GM19372 (cell line): ENCODE measurements at regions not wholly inside any gene's neighbourhood (a gene's known extent, or its start where the extent isn't known, plus 50 kb on each side); places are given as distances from the start of the nearest gene placed in this dataset.

Source experiments
- ATAC-seq: cut with Tn5 transposase; IDR thresholded peaks from one replicate; pipeline ENCODE4 v1.9.1; 2021; ENCODE audit warnings: mild to moderate bottlenecking, low read depth, moderate library complexity; ENCODE audit not compliant: unreplicated experiment

DNA sequence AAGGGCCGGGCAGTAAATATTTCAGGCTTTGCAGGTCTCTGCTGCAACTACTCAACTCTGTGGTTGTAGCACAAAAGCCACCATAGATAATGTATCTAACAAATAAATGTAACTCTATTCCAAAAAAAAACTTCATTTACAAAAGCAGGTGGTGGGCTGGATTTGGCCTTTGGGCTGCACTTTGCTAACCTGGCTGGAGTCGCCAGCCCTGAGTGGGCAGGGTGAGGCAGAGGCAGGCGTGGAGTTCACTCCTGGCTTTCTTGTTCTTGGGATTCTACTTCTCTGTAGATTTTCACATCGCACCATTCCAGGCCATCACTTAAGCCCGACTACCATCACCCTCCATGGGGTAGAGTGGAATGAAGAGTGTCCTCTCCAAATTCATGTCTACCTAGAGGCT is 367.6 kb upstream of the MGMT start:
- no peak for ATAC-seq

DNA sequence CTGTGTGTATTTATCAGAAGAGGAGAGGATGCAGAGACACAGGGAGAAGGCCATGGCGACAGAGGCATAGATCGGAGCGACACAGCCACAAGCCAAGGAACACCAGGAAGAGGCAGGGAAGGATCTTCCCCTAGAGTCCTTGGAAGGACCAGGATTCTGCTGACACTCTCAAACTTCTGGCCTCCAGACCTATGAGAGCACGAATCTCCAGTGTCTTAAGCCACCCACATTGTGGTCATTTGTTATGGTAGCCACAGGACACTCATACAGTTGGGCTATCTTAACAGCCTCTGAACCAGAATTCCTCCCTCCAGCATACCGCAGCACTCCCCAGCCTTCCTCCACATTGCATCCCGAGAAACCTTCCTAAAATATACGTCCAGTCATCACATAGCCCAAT is 367.0 kb upstream of the MGMT start:
- no peak for ATAC-seq

DNA sequence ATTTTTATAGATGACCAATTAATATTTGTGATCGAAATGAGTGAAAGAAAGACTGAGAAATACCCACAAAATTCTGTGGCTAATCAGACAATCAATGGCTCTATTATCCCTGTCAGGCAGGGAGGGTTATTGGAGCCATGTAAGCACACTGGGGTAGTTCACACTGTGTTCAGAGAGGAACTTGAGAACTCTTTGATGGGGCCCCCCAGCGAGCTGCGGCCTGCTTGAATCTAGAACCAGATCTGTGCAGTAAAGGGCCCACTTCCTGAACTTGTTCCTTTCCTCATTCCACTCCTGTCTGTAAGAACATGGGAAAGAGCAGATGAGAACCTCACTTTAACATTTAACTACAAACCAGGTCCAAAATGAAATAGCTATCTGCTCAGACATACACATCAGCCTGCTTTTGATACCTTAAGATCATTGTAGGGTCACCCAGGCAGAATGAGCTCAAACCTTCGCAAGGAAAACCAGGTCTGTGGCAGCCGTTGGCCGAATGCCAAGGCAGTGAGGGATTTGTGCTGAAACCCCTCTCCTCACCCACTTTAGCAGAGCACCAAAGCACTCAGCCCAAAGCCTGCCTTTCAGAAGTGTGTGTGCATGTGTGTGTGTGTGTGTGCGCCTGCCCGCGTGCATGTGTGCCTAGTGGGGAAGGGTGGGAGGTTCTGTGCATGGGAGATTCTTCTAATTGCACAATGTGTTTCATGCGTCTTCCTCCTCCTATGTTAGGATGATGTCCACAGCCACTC is 365.6 kb upstream of the MGMT start:
- ATAC-seq, result no peak

DNA sequence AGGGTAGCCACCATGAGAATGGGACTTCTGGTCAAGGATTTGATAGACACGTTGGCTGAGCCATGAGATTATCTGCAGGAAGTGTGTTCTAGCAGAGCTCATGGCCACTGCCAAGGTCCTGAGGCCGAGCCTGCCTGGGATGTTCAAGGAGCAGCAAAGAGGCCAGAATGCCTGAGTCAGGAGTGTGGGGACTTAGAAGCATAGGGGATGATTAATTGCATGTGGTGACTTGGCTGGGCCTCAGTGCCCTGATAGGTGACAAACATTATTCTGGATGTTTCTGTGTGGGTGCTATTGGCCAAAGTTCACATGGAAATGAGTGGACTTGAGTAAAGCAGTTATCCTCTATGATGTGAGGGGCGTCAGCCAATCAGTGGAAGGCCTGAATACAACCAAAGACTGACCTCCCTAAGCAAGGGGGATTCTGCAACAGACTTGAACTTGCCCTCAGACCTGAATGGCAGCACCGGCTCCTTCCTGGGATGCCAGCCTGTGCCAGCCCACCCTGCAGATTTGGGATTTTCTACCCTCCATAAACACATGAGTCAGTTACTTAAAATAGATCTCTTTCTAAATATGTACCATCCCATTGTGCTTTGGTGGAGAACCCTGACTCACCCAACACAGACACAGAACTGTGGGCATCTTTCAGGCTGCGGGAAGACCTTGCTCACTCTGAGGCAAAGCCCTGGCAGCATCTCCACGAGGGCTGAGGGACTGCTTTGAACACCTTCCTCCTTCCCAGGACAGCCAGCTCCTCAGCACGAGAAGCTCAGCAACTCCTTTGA is 363.9 kb upstream of the MGMT start:
- no peak for ATAC-seq

- ATAC-seq, result no peak
These were observed 362.6 kb upstream of the MGMT start for GRCh38 chr10:129104266-129105045.

- ATAC-seq, result no peak
These were observed 361.8 kb upstream of the MGMT start for GRCh38 chr10:129105266-129105665.

DNA sequence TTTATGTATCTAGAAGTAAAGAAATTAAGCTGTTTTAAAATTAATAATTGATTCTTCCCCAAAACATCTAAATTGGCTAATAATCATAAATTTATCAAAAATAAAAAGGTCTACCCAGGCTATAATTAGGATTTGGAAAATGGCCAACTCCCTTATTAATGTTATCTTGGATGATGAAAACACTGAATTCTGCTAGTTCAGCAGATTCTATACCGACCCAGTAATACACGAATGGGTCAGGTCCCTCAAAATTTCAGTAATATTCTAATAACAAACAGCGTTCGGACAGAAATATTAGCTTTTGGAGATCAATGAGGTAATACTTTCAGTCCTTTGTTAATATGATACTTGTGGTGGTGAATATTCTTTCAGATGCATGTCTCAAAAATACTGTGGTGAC is 360.7 kb upstream of the MGMT start:
- ATAC-seq, result no peak

DNA sequence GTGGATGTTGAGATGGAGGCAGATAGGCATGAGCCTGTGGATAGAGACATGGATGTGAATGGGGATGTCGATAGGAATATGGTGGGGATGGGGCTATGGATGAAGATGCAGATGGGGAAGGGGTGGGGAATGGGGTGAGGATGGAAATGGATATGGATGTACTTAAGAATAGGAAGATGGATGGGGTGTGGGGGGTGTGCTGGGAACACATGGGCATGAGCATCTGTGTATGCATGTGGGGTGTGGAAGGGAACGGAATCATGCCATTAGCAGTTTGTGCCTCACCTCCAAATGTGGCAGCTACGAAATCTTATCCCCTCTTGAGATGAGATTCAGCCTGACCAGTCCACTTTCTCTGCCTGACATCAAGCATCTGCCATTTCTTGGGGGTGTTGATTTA is 359.5 kb upstream of the MGMT start:
- no peak for ATAC-seq

DNA sequence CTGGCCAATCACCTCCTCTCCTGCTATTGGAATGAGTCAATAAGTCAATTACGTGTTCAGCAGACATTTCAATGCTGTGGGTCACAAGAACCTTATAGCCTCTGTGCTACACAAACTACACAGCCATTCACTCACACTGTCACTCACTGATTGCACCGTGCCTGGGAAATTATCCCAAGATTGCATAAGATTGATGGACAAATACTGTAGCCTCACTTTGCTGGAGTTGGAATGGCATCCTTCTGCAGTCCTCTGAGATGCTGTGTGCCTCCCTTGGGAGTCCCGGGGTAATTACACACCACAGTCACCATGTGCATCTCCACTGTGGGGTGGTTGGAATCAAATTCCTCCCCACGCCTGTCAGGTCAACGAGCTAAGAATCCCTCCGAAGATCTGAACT is 358.7 kb upstream of the MGMT start:
- ATAC-seq, result no peak

GRCh38 chr10:129108994-129109393 is 358.0 kb upstream of the MGMT start:
- ATAC-seq, result no peak

DNA sequence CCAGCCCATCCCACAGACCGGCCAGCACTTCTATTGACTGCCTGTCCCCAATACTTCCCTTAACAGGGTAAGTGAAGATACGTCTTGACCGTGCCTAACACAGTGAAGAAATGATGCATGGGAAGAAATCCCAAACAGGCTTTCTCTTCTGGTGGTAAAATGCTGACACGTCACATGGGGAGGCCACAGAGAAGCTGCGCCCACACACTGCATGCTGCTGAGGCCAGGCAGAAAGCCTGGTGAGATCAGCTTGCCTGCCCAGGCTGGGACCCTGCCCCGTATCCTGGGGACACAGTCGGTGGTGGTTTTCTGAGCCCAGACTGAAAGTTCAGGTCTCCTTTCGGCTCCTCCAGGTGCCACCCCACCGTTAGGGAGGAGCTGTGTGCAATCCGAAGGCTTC is 356.3 kb upstream of the MGMT start:
- no peak for ATAC-seq

- ATAC-seq, result no peak
These were observed 355.1 kb upstream of the MGMT start for GRCh38 chr10:129111922-129112321.

GRCh38 chr10:129114588-129114987 is 352.5 kb upstream of the MGMT start:
- ATAC-seq, result no peak

DNA sequence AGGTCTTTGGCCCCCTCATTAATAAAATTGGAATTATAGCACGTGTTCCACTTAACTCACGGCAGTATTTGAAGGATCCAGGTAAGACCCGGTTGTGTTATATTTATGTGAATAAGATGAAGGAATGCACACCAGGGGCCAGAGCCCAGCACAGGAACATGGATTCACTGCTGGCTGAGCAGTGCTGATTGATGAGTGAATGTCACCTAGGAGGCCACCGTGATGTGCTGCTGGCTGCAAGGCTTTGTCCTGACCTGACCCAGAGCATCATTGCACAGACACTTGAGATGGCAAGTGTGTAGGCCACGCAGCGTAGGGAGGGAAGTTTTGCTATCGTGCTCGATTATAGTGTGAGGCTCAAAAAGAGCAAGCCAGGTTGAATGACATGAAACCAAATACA is 350.7 kb upstream of the MGMT start:
- ATAC-seq, result no peak

- ATAC-seq, result no peak
These were observed 346.6 kb upstream of the MGMT start for GRCh38 chr10:129120441-129120840.

DNA sequence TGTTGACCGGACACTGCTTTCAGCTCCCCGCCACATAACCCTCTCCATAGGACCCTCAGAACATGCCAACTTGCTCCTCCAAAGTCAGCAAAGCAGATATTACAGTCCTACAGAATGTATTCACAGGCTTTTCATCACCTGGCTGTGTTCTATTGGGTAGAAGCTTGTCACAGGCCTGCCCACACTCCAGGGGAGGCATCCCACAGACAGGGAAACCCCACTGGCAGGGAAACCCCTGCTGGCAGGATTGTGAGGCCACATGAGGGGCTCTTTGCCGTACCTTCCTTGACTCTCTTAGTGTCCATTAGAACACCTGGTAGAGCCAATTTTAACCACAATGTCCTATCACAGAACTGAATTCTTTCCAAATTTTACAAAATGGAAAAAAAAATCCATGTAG is 344.2 kb upstream of the MGMT start:
- ATAC-seq, result no peak

DNA sequence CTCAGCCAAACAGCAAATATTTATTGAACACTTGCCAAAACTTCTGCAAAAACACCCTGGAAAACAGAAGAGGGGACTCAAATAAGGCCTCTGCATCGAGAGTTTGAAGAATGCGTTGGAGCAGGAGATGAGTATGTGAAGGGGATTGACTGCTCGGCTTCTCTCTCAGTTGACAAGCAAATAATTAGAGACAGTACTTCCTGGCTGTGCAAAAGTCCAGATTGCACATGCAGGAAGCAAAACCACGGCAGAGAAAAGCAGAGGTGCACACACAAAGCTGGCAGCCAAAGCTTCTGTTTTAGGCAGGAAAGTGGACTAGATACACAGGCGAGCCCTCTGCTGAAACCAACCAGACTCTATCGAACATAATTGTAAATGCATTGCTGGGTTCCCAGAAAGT is 343.6 kb upstream of the MGMT start:
- no peak for ATAC-seq

- ATAC-seq, result no peak
These were observed 340.1 kb upstream of the MGMT start for GRCh38 chr10:129126982-129127381.

DNA sequence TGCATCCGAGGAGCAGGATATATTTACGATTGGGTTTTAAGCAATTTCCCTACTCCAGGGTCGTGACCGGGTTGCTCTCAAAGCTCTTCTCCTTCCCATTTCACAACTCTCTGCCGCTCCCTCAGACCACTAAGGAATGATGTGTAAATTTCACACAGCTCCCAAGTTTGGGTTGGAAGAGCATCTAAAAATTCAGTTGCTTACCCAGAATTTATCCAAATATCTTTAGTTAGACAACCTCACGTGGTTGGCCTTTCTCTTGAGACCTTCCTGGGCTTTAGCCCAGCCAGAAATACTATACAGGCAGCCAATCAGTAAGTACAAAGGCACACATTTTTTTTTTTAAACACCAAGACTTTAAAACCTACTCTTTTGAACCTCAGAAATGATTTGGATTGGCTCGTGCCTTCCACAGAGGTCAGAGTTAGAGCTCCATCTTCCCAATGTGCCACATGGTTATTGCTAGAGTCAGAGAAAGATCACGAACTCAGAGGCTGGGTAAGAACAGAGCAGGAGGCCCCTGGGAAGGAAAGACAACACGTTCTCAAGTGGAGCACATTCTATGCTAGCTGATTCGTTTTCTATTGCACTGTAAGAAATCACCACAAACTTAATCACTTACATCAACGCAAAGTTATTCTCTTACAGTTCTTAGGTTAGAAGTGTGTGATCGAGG is 335.4 kb upstream of the MGMT start:
- no peak for ATAC-seq

GRCh38 chr10:129133856-129134255 is 333.2 kb upstream of the MGMT start:
- ATAC-seq, result no peak

DNA sequence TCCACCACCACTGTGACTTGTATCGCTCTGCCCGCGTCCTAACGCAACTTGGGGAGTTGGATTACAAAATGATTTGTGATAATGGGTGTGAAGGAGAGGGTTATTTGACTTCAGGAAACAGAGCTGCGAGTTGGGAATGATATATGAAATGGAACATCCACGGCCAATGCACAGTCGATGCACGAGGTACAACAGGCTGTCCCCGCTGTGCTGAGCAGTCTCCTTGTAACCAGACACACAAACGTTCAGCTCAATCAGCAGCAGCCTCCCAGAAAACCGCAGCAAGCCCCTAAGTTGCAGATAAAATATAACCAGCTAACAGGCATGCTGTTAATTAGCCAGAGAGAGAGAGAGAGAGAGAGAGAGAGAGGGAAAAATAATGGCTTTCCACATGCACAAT is 332.7 kb upstream of the MGMT start:
- no peak for ATAC-seq
